HepG2 (cell line): ENCODE measurements at regions not wholly inside any gene's neighbourhood (a gene's known extent, or its start where the extent isn't known, plus 50 kb on each side); places are given as distances from the start of the nearest gene placed in this dataset.

ENCODE experiments used
- CAMTA2 ChIP-seq: sonication (generic); formaldehyde crosslinking; IDR thresholded peaks from 2 replicates; pipeline ENCODE4 v1.4.0; 2020; ENCODE audit warnings: mild to moderate bottlenecking, missing genetic modification reagents, borderline replicate concordance
- DNMT3B ChIP-seq: conservative IDR thresholded peaks from 2 replicates; pipeline ENCODE4 v1.6.1; 2016; ENCODE audit warnings: missing biosample characterization, control low read depth
- E2F1 ChIP-seq: sonication (generic); formaldehyde crosslinking; IDR thresholded peaks from 2 replicates; pipeline ENCODE4 v1.5.0; 2020; ENCODE audit warnings: missing genetic modification reagents
- FOXK2 ChIP-seq: fragments of 450-650 bp; IDR thresholded peaks from 2 replicates; pipeline ENCODE4 v1.6.1; 2016
- HES4 ChIP-seq: sonication (generic); formaldehyde crosslinking; IDR thresholded peaks from 2 replicates; pipeline ENCODE4 v1.9.0; 2021; ENCODE audit warnings: mild to moderate bottlenecking, missing genetic modification reagents, borderline replicate concordance
- HNF1B ChIP-seq: sonication (generic); formaldehyde crosslinking; IDR thresholded peaks from 2 replicates; pipeline ENCODE4 v1.5.1; 2020; ENCODE audit warnings: mild to moderate bottlenecking, moderate library complexity, missing genetic modification reagents
- IRF9 ChIP-seq: sonication (generic); formaldehyde crosslinking; IDR thresholded peaks from 2 replicates; pipeline ENCODE4 v1.8.0; 2022; ENCODE audit warnings: missing genetic modification reagents, mild to moderate bottlenecking, borderline replicate concordance
- ISX ChIP-seq: sonication (generic); formaldehyde crosslinking; conservative IDR thresholded peaks from 2 replicates; pipeline ENCODE4 v1.5.0; 2020; ENCODE audit warnings: missing genetic modification reagents
- JUNB ChIP-seq: sonication (generic); formaldehyde crosslinking; IDR thresholded peaks from 2 replicates; pipeline ENCODE4 v1.8.0; 2022; ENCODE audit warnings: missing genetic modification reagents, mild to moderate bottlenecking, borderline replicate concordance
- KDM5A ChIP-seq: fragments of 200-600 bp; sonication (generic); IDR thresholded peaks from 2 replicates; pipeline ENCODE4 v1.7.0; 2018; ENCODE audit warnings: antibody characterized with exemption, mild to moderate bottlenecking, low read length, borderline replicate concordance
- KLF13 ChIP-seq: sonication (generic); formaldehyde crosslinking; IDR thresholded peaks from 2 replicates; pipeline ENCODE4 v1.4.0; 2020; ENCODE audit warnings: mild to moderate bottlenecking, missing genetic modification reagents
- KLF9 ChIP-seq: IDR thresholded peaks from 2 replicates; pipeline ENCODE4 v1.6.1; 2016; ENCODE audit warnings: low read depth
- MAZ ChIP-seq, 2 experiments: sonication (generic) in 1 of 2; formaldehyde crosslinking in 1 of 2; IDR thresholded peaks; 2 replicates each; pipeline versions ENCODE4 v1.5.0 to v1.6.1; 2012 to 2020; ENCODE audit warnings: low read depth in 2 of 2, mild to moderate bottlenecking in 2 of 2, borderline replicate concordance in 1 of 2, improper control_type of control experiment in 1 of 2, low read length in 1 of 2, missing genetic modification reagents in 1 of 2, moderate library complexity in 1 of 2
- SMAD3 ChIP-seq: sonication (generic); formaldehyde crosslinking; IDR thresholded peaks from 2 replicates; pipeline ENCODE4 v1.4.0; 2020; ENCODE audit warnings: missing genetic modification reagents
- SMYD3 ChIP-seq: sonication (generic); formaldehyde crosslinking; IDR thresholded peaks from 2 replicates; pipeline ENCODE4 v1.8.1; 2023; ENCODE audit warnings: mild to moderate bottlenecking, missing genetic modification reagents
- ZFYVE20 ChIP-seq: sonication (generic); formaldehyde crosslinking; IDR thresholded peaks from 2 replicates; pipeline ENCODE4 v1.8.0; 2023; ENCODE audit warnings: low read depth, mild to moderate bottlenecking, moderate library complexity, missing genetic modification reagents, borderline replicate concordance
- ZNF292 ChIP-seq: sonication (generic); formaldehyde crosslinking; IDR thresholded peaks from 2 replicates; pipeline ENCODE4 v1.8.1; 2022; ENCODE audit warnings: mild to moderate bottlenecking, low read depth, missing genetic modification reagents, borderline replicate concordance
- ZNF484 ChIP-seq: sonication (generic); formaldehyde crosslinking; IDR thresholded peaks from 2 replicates; pipeline ENCODE4 v1.5.1; 2020; ENCODE audit warnings: mild to moderate bottlenecking, low read depth, missing genetic modification reagents, borderline replicate concordance
- ZNF562 ChIP-seq: sonication (generic); formaldehyde crosslinking; IDR thresholded peaks from 2 replicates; pipeline ENCODE4 v1.8.0; 2022; ENCODE audit warnings: missing genetic modification reagents, borderline replicate concordance
- ZNF780A ChIP-seq: sonication (generic); formaldehyde crosslinking; IDR thresholded peaks from 2 replicates; pipeline ENCODE4 v1.8.0; 2022; ENCODE audit warnings: mild to moderate bottlenecking, missing genetic modification reagents, moderate library complexity
- TF ChIP-seq, protein P1 (sequence below): sonication (generic); formaldehyde crosslinking; IDR thresholded peaks from 2 replicates; pipeline ENCODE4 v1.8.1; 2023; ENCODE audit warnings: mild to moderate bottlenecking, missing genetic modification reagents
- TF ChIP-seq, protein P2 (sequence below): sonication (generic); formaldehyde crosslinking; IDR thresholded peaks from 2 replicates; pipeline ENCODE4 v1.5.1; 2020; ENCODE audit warnings: mild to moderate bottlenecking, missing genetic modification reagents, moderate library complexity

DNA sequence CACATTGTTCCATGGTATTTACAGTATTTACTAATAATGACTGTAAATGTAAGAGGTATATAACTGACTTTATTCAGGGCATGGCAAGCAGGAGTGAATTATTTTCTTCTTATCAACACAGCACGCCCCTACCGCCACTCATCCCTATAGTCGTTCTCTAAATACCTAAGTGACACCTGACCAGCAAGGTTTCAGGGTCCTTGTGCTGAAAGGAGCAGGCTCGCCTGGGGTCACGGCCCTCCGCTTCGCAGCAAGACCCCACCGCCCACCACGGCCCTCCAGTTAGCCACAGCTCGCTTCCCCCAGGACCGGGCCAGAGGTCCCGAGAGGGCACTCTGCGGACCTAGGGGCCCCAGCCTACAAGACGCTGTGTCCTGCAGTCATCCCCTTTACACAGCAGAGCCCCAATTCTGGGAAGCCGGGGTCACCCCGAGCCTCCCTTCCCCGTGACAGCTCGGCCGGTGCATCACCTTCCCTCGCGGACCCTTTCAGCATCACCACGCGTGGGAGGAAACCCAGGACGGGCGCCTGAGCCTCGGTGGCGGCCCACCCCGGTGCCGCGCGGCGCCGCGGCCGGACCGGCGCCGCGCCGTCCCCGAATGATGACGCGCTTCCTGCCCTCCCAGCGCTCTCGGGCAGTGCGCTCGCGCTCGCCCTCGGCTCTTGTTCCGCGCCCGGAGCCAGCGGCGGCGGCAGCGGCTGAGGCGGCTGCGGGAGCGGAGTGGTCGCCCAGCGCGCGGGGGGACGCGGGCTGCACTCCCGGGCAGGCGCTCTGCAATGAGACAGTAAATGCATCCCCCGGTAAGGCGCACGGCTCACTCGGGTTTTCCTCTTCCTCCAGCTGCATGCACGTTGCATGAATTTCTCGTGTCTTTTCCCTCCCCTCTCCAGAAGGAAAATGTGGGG is 225.1 kb upstream of the C2CD4B start, which contains the start of gene TLN2 (continued):
- TF ChIP-seq DNMT3B (CRISPR knock-in tag) (no peak), E2F1 (CRISPR knock-in tag) (no peak), IRF9 (CRISPR knock-in tag) (peak; percentile 81; the same call in 1 of the 2 replicates), KLF9 (CRISPR knock-in tag) (no peak), ZNF484 (no peak), KDM5A (peak; percentile 92), ZFYVE20 (CRISPR knock-in tag) (0 out of 2 replicates have a peak, but pooled peaks have one; percentile 8), ZNF292 (no peak), KLF13 (no peak), CAMTA2 (CRISPR knock-in tag) (no peak), HNF1B (CRISPR knock-in tag) (no peak), MAZ (IDR thresholded peaks at IDR 0.05; ENCODE audit: borderline replicate concordance, low read depth, low read length) (no peak), MAZ (CRISPR knock-in tag; IDR thresholded peaks at IDR 0.05; ENCODE audit: low read depth) (peak; percentile 79), HES4 (CRISPR knock-in tag) (peak; percentile 63; the same call in 1 of the 2 replicates), JUNB (no peak), SMAD3 (CRISPR knock-in tag) (no peak), FOXK2 (no peak), ISX (CRISPR knock-in tag) (no peak), SMYD3 (CRISPR knock-in tag) (no peak; the same call in 1 of the 2 replicates), ZNF780A (CRISPR knock-in tag) (no peak), ZNF562 (CRISPR knock-in tag) (no peak)
- TF ChIP-seq, protein P1, sequence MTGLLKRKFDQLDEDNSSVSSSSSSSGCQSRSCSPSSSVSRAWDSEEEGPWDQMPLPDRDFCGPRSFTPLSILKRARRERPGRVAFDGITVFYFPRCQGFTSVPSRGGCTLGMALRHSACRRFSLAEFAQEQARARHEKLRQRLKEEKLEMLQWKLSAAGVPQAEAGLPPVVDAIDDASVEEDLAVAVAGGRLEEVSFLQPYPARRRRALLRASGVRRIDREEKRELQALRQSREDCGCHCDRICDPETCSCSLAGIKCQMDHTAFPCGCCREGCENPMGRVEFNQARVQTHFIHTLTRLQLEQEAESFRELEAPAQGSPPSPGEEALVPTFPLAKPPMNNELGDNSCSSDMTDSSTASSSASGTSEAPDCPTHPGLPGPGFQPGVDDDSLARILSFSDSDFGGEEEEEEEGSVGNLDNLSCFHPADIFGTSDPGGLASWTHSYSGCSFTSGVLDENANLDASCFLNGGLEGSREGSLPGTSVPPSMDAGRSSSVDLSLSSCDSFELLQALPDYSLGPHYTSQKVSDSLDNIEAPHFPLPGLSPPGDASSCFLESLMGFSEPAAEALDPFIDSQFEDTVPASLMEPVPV (CRISPR knock-in tag) = no peak
- TF ChIP-seq, protein P2, sequence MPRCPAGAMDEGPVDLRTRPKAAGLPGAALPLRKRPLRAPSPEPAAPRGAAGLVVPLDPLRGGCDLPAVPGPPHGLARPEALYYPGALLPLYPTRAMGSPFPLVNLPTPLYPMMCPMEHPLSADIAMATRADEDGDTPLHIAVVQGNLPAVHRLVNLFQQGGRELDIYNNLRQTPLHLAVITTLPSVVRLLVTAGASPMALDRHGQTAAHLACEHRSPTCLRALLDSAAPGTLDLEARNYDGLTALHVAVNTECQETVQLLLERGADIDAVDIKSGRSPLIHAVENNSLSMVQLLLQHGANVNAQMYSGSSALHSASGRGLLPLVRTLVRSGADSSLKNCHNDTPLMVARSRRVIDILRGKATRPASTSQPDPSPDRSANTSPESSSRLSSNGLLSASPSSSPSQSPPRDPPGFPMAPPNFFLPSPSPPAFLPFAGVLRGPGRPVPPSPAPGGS (CRISPR knock-in tag) = 0 out of 2 replicates have a peak, but pooled peaks have one; percentile 53
